Tibial nerve (tissue), 4 donors: ENCODE measurements at regions not wholly inside any gene's neighbourhood (a gene's known extent, or its start where the extent isn't known, plus 50 kb on each side); places are given as distances from the start of the nearest gene placed in this dataset.

Source experiments
- DNase-seq, 2 donors: peaks; one replicate each; pipeline ENCODE4 v3.0.0-alpha.2; 2019; ENCODE audit warnings: low spot score in 2 of 2
- H3K27ac ChIP-seq, 4 donors: fragments of 200-600 bp; sonication (generic) in 3 of 4; one replicate each; pipeline ENCODE4 v1.5.1; 2017 to 2019; ENCODE audit warnings: mild to moderate bottlenecking in 1 of 4
- H3K27me3 ChIP-seq, 2 donors: fragments of 200-600 bp; sonication (generic) in 1 of 2; one replicate each; pipeline versions ENCODE4 v1.5.1 to v1.6.0; 2017 to 2019
- H3K36me3 ChIP-seq, 3 donors: fragments of 200-600 bp; sonication (generic); one replicate each; pipeline ENCODE4 v1.5.1; 2018 to 2019
- H3K4me1 ChIP-seq, 4 donors: fragments of 200-600 bp; sonication (generic) in 3 of 4; one replicate each; pipeline ENCODE4 v1.5.1; 2017 to 2019
- H3K4me3 ChIP-seq, 4 donors: fragments of 200-600 bp; sonication (generic) in 3 of 4; one replicate each; pipeline ENCODE4 v1.5.1; 2017 to 2019; ENCODE audit warnings: mild to moderate bottlenecking in 1 of 4, moderate library complexity in 1 of 4
- H3K9me3 ChIP-seq, 4 donors: fragments of 200-600 bp; sonication (generic) in 3 of 4; one replicate each; pipeline ENCODE4 v1.5.1; 2017 to 2019
- EP300 ChIP-seq, 2 donors: sonication (generic); formaldehyde crosslinking; IDR thresholded peaks; one replicate each; pipeline ENCODE4 v1.6.1; 2017; ENCODE audit warnings: antibody characterized with exemption in 2 of 2, mild to moderate bottlenecking in 1 of 2
- POLR2A ChIP-seq, 2 donors: fragments of 450-650 bp; IDR thresholded peaks; one replicate each; pipeline ENCODE4 v1.6.1; 2017; ENCODE audit warnings: antibody characterized with exemption in 2 of 2, mild to moderate bottlenecking in 2 of 2, moderate library complexity in 2 of 2
- whole genome bisulfite sequencing, 2 donors: methylation state at CpG; one replicate each; pipeline ENCODE4 v1.1.5; 2018; 5-methylcytosine and 5-hydroxymethylcytosine counted together
- TF ChIP-seq, protein P1 (sequence below), 5 experiments: fragments of 200-600 bp in 3 of 5; fragments of 450-650 bp in 2 of 5; sonication (generic) in 3 of 5; IDR thresholded peaks; one replicate each; pipeline ENCODE4 v1.5.1; 2016 to 2019; ENCODE audit warnings: antibody characterized with exemption in 5 of 5, mild to moderate bottlenecking in 3 of 5, moderate library complexity in 2 of 5

DNA sequence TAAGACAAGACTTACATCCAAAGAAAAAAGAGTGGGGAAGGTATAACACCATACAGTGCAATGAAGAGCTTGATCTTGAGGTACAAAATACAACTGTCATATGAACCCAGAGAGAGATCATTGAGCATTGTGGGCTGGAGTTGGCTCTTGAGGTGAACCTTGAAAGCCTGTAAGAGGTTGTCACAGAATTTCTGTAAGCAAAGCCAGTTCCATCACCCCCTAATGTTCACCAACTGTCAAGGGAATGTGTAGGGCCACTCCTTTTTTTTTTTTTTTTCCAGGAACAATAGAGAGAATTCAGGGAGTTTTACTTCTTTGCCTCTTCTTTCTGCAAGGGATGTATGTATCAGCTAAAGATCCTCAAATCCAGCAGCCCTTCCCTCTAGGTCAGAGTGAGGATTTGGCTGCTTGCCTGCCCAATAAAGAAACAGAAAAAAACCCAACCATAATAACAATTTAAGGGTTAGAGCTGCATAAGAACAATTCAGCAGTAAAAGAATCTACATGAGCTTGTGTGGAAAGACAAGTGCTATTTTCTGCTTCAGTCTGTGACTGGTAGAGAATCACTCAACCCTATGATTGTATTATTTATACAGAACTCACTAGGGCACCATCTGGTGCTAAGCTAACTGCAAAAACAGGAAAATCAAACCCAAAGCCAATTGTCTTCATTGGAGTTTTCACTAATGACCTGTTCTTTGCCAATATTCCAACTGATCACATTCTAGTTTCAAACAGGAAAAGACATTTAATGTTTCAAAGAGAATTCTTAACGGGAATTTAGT is 217.5 kb upstream of the TEX13C start:
- Histone ChIP-seq H3K36me3 (no peaks in the 10 kb centered on the region), H3K27me3 (no peaks in the 10 kb centered on the region), H3K27ac (no peak overlapping the region), H3K4me1 (no peaks in the 10 kb centered on the region), H3K9me3 (no peaks in the 10 kb centered on the region), H3K4me3 (no peak overlapping the region)
- DNase-seq, result no peak
- TF ChIP-seq, protein P1, sequence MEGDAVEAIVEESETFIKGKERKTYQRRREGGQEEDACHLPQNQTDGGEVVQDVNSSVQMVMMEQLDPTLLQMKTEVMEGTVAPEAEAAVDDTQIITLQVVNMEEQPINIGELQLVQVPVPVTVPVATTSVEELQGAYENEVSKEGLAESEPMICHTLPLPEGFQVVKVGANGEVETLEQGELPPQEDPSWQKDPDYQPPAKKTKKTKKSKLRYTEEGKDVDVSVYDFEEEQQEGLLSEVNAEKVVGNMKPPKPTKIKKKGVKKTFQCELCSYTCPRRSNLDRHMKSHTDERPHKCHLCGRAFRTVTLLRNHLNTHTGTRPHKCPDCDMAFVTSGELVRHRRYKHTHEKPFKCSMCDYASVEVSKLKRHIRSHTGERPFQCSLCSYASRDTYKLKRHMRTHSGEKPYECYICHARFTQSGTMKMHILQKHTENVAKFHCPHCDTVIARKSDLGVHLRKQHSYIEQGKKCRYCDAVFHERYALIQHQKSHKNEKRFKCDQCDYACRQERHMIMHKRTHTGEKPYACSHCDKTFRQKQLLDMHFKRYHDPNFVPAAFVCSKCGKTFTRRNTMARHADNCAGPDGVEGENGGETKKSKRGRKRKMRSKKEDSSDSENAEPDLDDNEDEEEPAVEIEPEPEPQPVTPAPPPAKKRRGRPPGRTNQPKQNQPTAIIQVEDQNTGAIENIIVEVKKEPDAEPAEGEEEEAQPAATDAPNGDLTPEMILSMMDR (IDR thresholded peaks at IDR 0.05), result no peak
- TF ChIP-seq EP300 (IDR thresholded peaks at IDR 0.05) (no peak), POLR2A (IDR thresholded peaks at IDR 0.05) (no peak)
- 43 to 63% methylated on average over 1 of the region's 1 CpG for WGBS, 2 donors

DNA sequence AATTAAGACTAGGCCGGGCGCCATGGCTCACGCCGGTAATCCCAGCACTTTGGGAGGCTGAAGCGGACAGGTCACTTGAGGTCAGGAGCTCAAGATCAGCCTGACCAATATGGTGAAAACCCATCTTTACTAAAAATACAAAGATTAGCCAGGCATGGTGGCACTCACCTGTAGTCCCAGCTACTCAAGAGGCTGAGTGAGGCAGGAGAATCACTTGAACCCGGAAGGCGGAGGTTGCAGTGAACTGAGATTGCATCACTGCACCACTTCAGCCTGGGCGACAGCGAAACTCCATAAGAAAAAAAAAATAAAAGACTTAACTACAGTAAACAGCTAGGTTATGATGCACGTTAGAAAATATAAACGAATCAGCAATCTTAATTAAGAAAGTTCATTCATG is 216.0 kb upstream of the TEX13C start:
- no peaks in the 10 kb centered on the region for H3K36me3 ChIP-seq
- no peaks in the 10 kb centered on the region for H3K27me3 ChIP-seq
- no peak for DNase-seq
- H3K9me3 ChIP-seq, result no peaks in the 10 kb centered on the region
- WGBS, 2 donors, result 89 to 96% methylated on average over 11 of the region's 11 CpGs
- no peak for TF ChIP-seq POLR2A (IDR thresholded peaks at IDR 0.05)
- TF ChIP-seq, protein P1 (IDR thresholded peaks at IDR 0.05), result no peak
- no peak for TF ChIP-seq EP300 (IDR thresholded peaks at IDR 0.05)
- no peaks in the 10 kb centered on the region for H3K4me1 ChIP-seq
- no peak overlapping the region for H3K4me3 ChIP-seq
- no peak overlapping the region for H3K27ac ChIP-seq

- H3K9me3 ChIP-seq, result no peaks in the 10 kb centered on the region
- no peaks in the 10 kb centered on the region for H3K4me1 ChIP-seq
- no peaks in the 10 kb centered on the region for H3K27me3 ChIP-seq
- no peaks in the 10 kb centered on the region for H3K36me3 ChIP-seq
- 91 to 92% methylated on average over 3 of the region's 3 CpGs for WGBS, 2 donors
- TF ChIP-seq POLR2A (IDR thresholded peaks at IDR 0.05), result no peak
- TF ChIP-seq, protein P1 (IDR thresholded peaks at IDR 0.05), result no peak
- no peak for TF ChIP-seq EP300 (IDR thresholded peaks at IDR 0.05)
- H3K27ac ChIP-seq, result no peak overlapping the region
- H3K4me3 ChIP-seq, result no peak overlapping the region
- DNase-seq, result no peak
Observed at GRCh38 chrX:125108921-125109320, 210.8 kb upstream of the TEX13C start.

DNA sequence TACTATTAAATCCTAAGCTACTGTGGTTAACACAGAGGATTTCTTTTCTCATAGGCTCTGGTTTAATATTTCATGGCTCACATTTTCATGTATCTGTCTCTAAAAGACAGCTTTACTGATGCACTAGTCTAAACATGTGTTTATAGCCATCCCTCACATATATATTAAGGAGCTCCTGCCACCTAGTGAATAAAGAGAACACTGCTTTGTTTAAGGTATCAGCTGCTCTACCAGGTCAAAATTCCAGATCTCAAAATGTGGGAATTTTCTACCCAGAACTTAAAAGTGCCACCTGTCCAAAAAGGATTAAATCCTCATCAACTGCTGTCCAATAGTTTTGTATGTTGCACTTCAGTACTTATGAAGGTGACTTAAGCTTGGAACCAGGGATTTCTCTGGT is 188.5 kb upstream of the TEX13C start:
- H3K4me3 ChIP-seq, result no peak overlapping the region
- no peaks in the 10 kb centered on the region for H3K27me3 ChIP-seq
- no peak for DNase-seq
- no peaks in the 10 kb centered on the region for H3K4me1 ChIP-seq
- H3K27ac ChIP-seq, result no peak overlapping the region
- H3K36me3 ChIP-seq, result no peaks in the 10 kb centered on the region
- no peak for TF ChIP-seq POLR2A (IDR thresholded peaks at IDR 0.05)
- H3K9me3 ChIP-seq, result no peaks in the 10 kb centered on the region

DNA sequence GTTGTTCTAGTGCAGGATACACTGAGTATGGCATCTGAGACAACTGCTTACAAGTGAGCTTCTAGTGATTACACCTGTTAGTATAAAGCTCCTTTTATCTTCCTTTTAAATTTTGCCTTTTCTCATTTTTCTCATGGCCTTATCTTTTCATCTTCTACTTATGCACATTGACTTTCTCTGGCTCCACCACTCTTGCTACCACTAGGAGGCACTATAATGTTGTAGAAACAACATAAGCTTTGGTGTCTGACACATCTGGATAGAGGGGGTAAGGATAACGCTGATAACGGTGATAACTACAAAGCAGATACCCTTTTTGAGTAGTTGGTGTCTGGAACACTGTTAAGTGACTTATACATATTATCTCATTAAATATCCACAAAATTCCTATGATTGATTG is 187.4 kb upstream of the TEX13C start:
- H3K4me3 ChIP-seq, result no peak overlapping the region
- no peaks in the 10 kb centered on the region for H3K9me3 ChIP-seq
- WGBS, 2 donors, result 33 to 42% methylated on average over 2 of the region's 2 CpGs
- DNase-seq, result no peak
- TF ChIP-seq POLR2A (IDR thresholded peaks at IDR 0.05) (no peak), EP300 (IDR thresholded peaks at IDR 0.05) (no peak)
- TF ChIP-seq, protein P1 (IDR thresholded peaks at IDR 0.05), result no peak
- H3K27ac ChIP-seq, result no peak overlapping the region
- no peaks in the 10 kb centered on the region for H3K27me3 ChIP-seq
- H3K4me1 ChIP-seq, result no peaks in the 10 kb centered on the region
- no peaks in the 10 kb centered on the region for H3K36me3 ChIP-seq
